HepG2 (cell line): ENCODE measurements at regions not wholly inside any gene's neighbourhood (a gene's known extent, or its start where the extent isn't known, plus 50 kb on each side); places are given as distances from the start of the nearest gene placed in this dataset.

Source experiments
- ATAC-seq: fragments of 200-7000 bp; cut with Tn5 transposase; 3 replicates; pipeline ENCODE4 v1.9.1; 2020; ENCODE audit warnings: mild to moderate bottlenecking, moderate library complexity
- BruUV-seq: library from RNA; stranded (reverse); fragments of 400-500 nt; replicated peaks from 2 replicates; lab custom pipeline; 2021; lab: Mats Ljungman, UMichigan
- CTCF ChIA-PET: fragments of 300-600 bp; formaldehyde crosslinking; extraction: SDS; loops from one replicate; lab custom pipeline; 2021; ENCODE audit warnings: low total read pairs, inconsistent platforms, low intra/inter-chr PET ratio; lab: Yijun Ruan, JAX
- POLR2A ChIA-PET: fragments of 350-600 bp; sonication (Branson Sonifier 250); formaldehyde crosslinking; loops from one replicate; lab custom pipeline; 2020; ENCODE audit warnings: antibody characterized with exemption, inconsistent platforms; lab: Yijun Ruan, JAX
- DNase-seq: peaks from one replicate; pipeline ENCODE4 v3.0.0-alpha.2; 2015; ENCODE audit warnings: low spot score
- FAIRE-seq: peaks from 3 replicates; lab custom pipeline; 2011; peaks lifted over from hg19 to GRCh38; lab: Jason Lieb, UNC
- H2AFZ ChIP-seq: one replicate; pipeline ENCODE4 v1.6.1; 2011; ENCODE audit warnings: low read length, inconsistent platforms
- H3K27ac ChIP-seq: fragments of 300-600 bp; 3 replicates; pipeline ENCODE4 v1.8.0; 2011; ENCODE audit warnings: mixed run types, mild to moderate bottlenecking, mixed read lengths, low read length, inconsistent platforms; ENCODE audit not compliant: insufficient read depth; ENCODE audit errors: extremely low read length
- H3K27me3 ChIP-seq, 2 experiments: fragments of 200-600 bp in 1 of 2; 2 replicates in 1 of 2; 3 replicates in 1 of 2; pipeline versions ENCODE4 v1.6.0 to v1.8.0; 2011; ENCODE audit warnings: low read length in 2 of 2, mild to moderate bottlenecking in 2 of 2, moderate library complexity in 2 of 2, inconsistent platforms in 1 of 2; ENCODE audit not compliant: insufficient read depth in 2 of 2, control insufficient read depth in 1 of 2
- H3K36me3 ChIP-seq, 2 experiments: fragments of 200-600 bp in 1 of 2; replicated peaks in 1 of 2; 2 replicates in 1 of 2; 3 replicates in 1 of 2; pipeline versions ENCODE4 v1.5.1 to v1.8.0; 2011; ENCODE audit warnings: low read length in 2 of 2, inconsistent platforms in 1 of 2; ENCODE audit not compliant: insufficient read depth in 2 of 2, control insufficient read depth in 1 of 2
- H3K4me1 ChIP-seq: 2 replicates; pipeline ENCODE4 v1.5.1; 2012; ENCODE audit warnings: low read length, inconsistent platforms; ENCODE audit not compliant: insufficient read depth
- H3K4me2 ChIP-seq: 2 replicates; pipeline ENCODE4 v1.6.0; 2011; ENCODE audit warnings: low read depth, low read length, inconsistent platforms
- H3K4me3 ChIP-seq, 3 experiments: fragments of 200-600 bp in 1 of 3; sonication (generic), shearing (Covaris generic) in 1 of 3; replicated peaks in 1 of 3; 2 replicates each; pipeline ENCODE4 v1.5.1; 2011 to 2016; ENCODE audit warnings: low read length in 3 of 3, inconsistent platforms in 2 of 3, low read depth in 2 of 3, mild to moderate bottlenecking in 2 of 3, control low read depth in 1 of 3, mixed read lengths in 1 of 3; ENCODE audit not compliant: insufficient read depth in 1 of 3
- H3K79me2 ChIP-seq: one replicate; pipeline ENCODE4 v1.6.1; 2011; ENCODE audit warnings: low read length, inconsistent platforms; ENCODE audit not compliant: insufficient read depth
- H3K9ac ChIP-seq: 2 replicates; pipeline ENCODE4 v1.6.0; 2011; ENCODE audit warnings: mild to moderate bottlenecking, low read depth, low read length, inconsistent platforms; ENCODE audit not compliant: insufficient read depth
- H3K9me3 ChIP-seq: 2 replicates; pipeline ENCODE4 v1.5.1; 2012; ENCODE audit warnings: mild to moderate bottlenecking, low read length
- H4K20me1 ChIP-seq: 2 replicates; pipeline ENCODE4 v1.6.0; 2011; ENCODE audit warnings: inconsistent platforms, mild to moderate bottlenecking, low read length, moderate library complexity; ENCODE audit not compliant: insufficient read depth
- BCL6 ChIP-seq: IDR thresholded peaks from 2 replicates; pipeline ENCODE4 v1.6.1; 2016; ENCODE audit warnings: missing genetic modification reagents, missing compliant biosample characterization
- CEBPG ChIP-seq: IDR thresholded peaks from 2 replicates; pipeline ENCODE4 v1.6.1; 2016
- CREM ChIP-seq, 2 experiments: sonication (generic) in 1 of 2; formaldehyde crosslinking in 1 of 2; IDR thresholded peaks; 2 replicates each; pipeline versions ENCODE4 v1.4.0 to v1.6.1; 2016 to 2020; ENCODE audit warnings: antibody characterized with exemption in 1 of 2, mild to moderate bottlenecking in 1 of 2, missing genetic modification reagents in 1 of 2
- GATAD2A ChIP-seq: IDR thresholded peaks from 2 replicates; pipeline ENCODE4 v1.6.1; 2016
- HDAC2 ChIP-seq: sonication (generic); formaldehyde crosslinking; IDR thresholded peaks from 2 replicates; pipeline ENCODE4 v1.4.0; 2020; ENCODE audit warnings: missing genetic modification reagents
- HNF4A ChIP-seq: sonication (generic); formaldehyde crosslinking; IDR thresholded peaks from 2 replicates; pipeline ENCODE4 v1.4.0; 2020; ENCODE audit warnings: missing genetic modification reagents
- SOX13 ChIP-seq, 3 experiments: fragments of 450-650 bp in 1 of 3; sonication (generic) in 1 of 3; formaldehyde crosslinking in 1 of 3; IDR thresholded peaks in 2 of 3; conservative IDR thresholded peaks in 1 of 3; 2 replicates each; pipeline versions ENCODE4 v1.5.0 to v1.6.1; 2016 to 2020; ENCODE audit warnings: antibody characterized with exemption in 1 of 3, mild to moderate bottlenecking in 1 of 3, missing compliant biosample characterization in 1 of 3, missing genetic modification reagents in 1 of 3, moderate library complexity in 1 of 3
- TCF7 ChIP-seq: sonication (generic); IDR thresholded peaks from 2 replicates; pipeline ENCODE4 v1.6.1; 2016; ENCODE audit warnings: antibody characterized with exemption, low read depth
- ZFY ChIP-seq: sonication (generic); formaldehyde crosslinking; IDR thresholded peaks from 2 replicates; pipeline ENCODE4 v1.4.0; 2020; ENCODE audit warnings: missing genetic modification reagents
- ZNF160 ChIP-seq: sonication (generic); formaldehyde crosslinking; IDR thresholded peaks from 2 replicates; pipeline ENCODE4 v1.8.0; 2022; ENCODE audit warnings: mild to moderate bottlenecking, inconsistent platforms, missing genetic modification reagents
- ZNF235 ChIP-seq: sonication (generic); formaldehyde crosslinking; IDR thresholded peaks from 2 replicates; pipeline ENCODE4 v1.8.1; 2023; ENCODE audit warnings: mild to moderate bottlenecking, missing genetic modification reagents, borderline replicate concordance
- ZNF292 ChIP-seq: sonication (generic); formaldehyde crosslinking; IDR thresholded peaks from 2 replicates; pipeline ENCODE4 v1.8.1; 2022; ENCODE audit warnings: mild to moderate bottlenecking, low read depth, missing genetic modification reagents, borderline replicate concordance
- WGBS: methylation state at CpG from one replicate; pipeline ENCODE4 v1.1.6; 2017; ENCODE audit warnings: low lambda C conversion rate; 5-methylcytosine and 5-hydroxymethylcytosine counted together
- in situ Hi-C: cut with HindIII; loops from 2 replicates; pipeline ENCODE4 v1.10.0; 2017; ENCODE audit warnings: low pct_unique_long_range_greater_than_20kb; ENCODE audit not compliant: extremely low pct_ligation_motif_present
- intact Hi-C: fragments of 100-400 bp; cut with micrococcal nuclease; formaldehyde crosslinking; loops from one replicate; pipeline ENCODE4 v1.10.0; 2022; ENCODE audit not compliant: unreplicated experiment
- TF ChIP-seq, protein P1 (sequence below): sonication (generic); formaldehyde crosslinking; IDR thresholded peaks from 2 replicates; pipeline ENCODE4 v1.5.1; 2020; ENCODE audit warnings: mild to moderate bottlenecking, missing genetic modification reagents, moderate library complexity
- TF ChIP-seq, protein P2 (sequence below): sonication (generic); formaldehyde crosslinking; IDR thresholded peaks from 2 replicates; pipeline ENCODE4 v1.5.0; 2020; ENCODE audit warnings: mild to moderate bottlenecking, missing genetic modification reagents

DNA sequence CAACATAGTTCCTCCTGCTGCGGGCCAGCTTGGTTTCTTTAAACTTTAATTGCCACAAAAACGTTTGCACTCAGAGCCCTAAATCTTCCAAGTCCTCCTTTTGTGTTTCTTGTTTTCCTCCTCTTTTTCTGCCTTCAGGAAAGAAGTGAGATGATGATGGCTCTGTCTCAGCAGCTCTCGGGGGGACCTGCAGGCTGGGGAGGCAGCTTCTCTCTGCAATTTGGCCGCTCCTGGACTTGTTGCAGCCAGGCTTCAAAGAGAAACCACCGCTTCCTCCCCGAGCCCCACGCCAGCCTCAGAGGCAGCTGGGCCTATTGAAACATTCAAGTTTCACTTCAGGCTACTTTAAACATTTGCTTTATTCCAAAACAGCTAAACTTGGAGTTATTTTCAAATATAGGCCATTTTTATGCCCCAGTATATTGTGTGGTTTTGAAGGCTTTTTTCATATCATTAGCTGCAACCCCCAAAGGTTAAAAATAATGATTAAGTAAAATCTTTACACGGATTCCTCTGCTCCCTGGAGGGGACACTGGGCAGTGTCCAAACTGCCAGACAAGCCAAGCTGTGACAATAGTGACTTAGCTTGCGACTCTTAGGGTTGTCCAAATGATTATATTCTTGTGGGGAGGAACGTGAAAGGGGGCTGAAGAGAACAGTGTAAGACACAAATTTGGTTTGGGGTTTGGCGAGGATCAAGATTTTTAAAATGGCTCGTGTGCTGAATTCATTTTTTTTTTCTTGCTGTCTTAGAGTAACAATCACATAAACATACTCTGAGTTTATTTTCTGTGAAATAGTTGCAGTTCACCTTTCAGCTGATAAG, 330.8 kb downstream of the DLEU7 start (continued):
- TF ChIP-seq, protein P1, sequence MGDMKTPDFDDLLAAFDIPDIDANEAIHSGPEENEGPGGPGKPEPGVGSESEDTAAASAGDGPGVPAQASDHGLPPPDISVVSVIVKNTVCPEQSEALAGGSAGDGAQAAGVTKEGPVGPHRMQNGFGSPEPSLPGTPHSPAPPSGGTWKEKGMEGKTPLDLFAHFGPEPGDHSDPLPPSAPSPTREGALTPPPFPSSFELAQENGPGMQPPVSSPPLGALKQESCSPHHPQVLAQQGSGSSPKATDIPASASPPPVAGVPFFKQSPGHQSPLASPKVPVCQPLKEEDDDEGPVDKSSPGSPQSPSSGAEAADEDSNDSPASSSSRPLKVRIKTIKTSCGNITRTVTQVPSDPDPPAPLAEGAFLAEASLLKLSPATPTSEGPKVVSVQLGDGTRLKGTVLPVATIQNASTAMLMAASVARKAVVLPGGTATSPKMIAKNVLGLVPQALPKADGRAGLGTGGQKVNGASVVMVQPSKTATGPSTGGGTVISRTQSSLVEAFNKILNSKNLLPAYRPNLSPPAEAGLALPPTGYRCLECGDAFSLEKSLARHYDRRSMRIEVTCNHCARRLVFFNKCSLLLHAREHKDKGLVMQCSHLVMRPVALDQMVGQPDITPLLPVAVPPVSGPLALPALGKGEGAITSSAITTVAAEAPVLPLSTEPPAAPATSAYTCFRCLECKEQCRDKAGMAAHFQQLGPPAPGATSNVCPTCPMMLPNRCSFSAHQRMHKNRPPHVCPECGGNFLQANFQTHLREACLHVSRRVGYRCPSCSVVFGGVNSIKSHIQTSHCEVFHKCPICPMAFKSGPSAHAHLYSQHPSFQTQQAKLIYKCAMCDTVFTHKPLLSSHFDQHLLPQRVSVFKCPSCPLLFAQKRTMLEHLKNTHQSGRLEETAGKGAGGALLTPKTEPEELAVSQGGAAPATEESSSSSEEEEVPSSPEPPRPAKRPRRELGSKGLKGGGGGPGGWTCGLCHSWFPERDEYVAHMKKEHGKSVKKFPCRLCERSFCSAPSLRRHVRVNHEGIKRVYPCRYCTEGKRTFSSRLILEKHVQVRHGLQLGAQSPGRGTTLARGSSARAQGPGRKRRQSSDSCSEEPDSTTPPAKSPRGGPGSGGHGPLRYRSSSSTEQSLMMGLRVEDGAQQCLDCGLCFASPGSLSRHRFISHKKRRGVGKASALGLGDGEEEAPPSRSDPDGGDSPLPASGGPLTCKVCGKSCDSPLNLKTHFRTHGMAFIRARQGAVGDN: peak; percentile 47
- TF ChIP-seq TCF7: peak; percentile 74; the same call in 1 of the 2 replicates
- TF ChIP-seq ZFY (CRISPR knock-in tag): peak; percentile 28; the same call in 1 of the 2 replicates

DNA sequence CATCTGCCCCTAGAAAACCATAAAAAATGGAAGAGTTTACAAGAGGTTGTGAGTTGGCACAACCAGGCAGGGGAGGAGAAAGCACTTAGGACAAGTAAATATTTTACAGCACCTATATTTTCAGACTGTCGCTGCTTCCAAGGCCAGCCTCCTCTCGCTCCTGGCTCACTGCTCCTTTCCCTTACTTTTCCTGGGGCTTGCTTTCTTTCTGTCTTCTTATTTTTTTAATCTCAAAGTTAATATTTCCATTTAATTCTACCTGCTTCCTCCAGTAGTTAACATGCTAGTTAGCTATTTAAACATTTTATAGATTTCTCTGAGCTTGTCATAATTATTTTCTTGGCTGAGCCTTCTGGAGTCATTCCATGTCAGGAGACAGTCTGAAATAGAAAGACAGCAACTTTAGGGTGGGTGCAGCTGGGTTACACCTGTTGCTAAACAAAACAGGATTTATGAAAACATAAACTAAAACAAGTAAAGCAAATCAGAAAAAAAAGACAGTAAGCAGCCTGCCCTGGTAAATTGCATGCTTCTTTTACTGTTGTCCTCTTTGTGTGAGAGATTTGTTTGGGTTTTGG, 330.1 kb downstream of the DLEU7 start:
- intact Hi-C loops: loop anchor here (1.0 to 5.0 kb wide), 2 partner anchors 399 to 431 kb away; no protein-coding TSS in a partner anchor
- Histone ChIP-seq H3K9me3 (no peaks in the 10 kb centered on the region), H3K4me3 (peak overlapping the region; percentile 36 to 71 (median 62)), H2AFZ (no peak overlapping the region), H3K36me3 (no peaks in the 10 kb centered on the region), H3K9ac (peak overlapping the region; percentile 55; the same call in 1 of the 2 replicates), H3K4me2 (peak overlapping the region; percentile 85), H4K20me1 (no peaks in the 10 kb centered on the region), H3K79me2 (no peaks in the 10 kb centered on the region), H3K4me1 (peaks cover 68% of the 10 kb centered on the region), H3K27me3 (no peaks in the 10 kb centered on the region), H3K27ac (peak overlapping the region; percentile 76)
- BruUV-seq: no TSS peak
- ATAC-seq (peak; percentile 83), DNase-seq (peak; percentile 43), FAIRE-seq (peak; percentile 66)
- in situ Hi-C loops: no loop called here
- POLR2A ChIA-PET: no interaction called here
- CTCF ChIA-PET: interaction anchor here (0.7 kb wide), 1 partner anchor 429 kb away, joined by 3 read pairs; no protein-coding TSS in a partner anchor
- WGBS: 3% methylated on average over 2 of the region's 2 CpGs
- TF ChIP-seq, protein P2, sequence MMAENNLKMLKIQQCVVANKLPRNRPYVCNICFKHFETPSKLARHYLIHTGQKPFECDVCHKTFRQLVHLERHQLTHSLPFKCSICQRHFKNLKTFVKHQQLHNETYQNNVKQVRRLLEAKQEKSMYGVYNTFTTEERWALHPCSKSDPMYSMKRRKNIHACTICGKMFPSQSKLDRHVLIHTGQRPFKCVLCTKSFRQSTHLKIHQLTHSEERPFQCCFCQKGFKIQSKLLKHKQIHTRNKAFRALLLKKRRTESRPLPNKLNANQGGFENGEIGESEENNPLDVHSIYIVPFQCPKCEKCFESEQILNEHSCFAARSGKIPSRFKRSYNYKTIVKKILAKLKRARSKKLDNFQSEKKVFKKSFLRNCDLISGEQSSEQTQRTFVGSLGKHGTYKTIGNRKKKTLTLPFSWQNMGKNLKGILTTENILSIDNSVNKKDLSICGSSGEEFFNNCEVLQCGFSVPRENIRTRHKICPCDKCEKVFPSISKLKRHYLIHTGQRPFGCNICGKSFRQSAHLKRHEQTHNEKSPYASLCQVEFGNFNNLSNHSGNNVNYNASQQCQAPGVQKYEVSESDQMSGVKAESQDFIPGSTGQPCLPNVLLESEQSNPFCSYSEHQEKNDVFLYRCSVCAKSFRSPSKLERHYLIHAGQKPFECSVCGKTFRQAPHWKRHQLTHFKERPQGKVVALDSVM (CRISPR knock-in tag): no peak
- TF ChIP-seq ZNF292 (CRISPR knock-in tag) (peak; percentile 33; the same call in 1 of the 2 replicates), ZNF160 (no peak), SOX13 (IDR thresholded peaks at IDR 0.05) (no peak), SOX13 (CRISPR knock-in tag; conservative IDR thresholded peaks at IDR 0.05 in 1 of 2, IDR thresholded peaks at IDR 0.05 in 1 of 2) (peak in 1 of 2 experiments; percentile 45; a peak in 2 of 4 replicates), HNF4A (CRISPR knock-in tag) (peak; percentile 11; the same call in 1 of the 2 replicates), ZNF235 (CRISPR knock-in tag) (no peak), CREM (IDR thresholded peaks at IDR 0.05) (0 out of 2 replicates have a peak, but pooled peaks have one; percentile 13), CREM (CRISPR knock-in tag; IDR thresholded peaks at IDR 0.05) (no peak), CEBPG (CRISPR knock-in tag) (no peak), GATAD2A (CRISPR knock-in tag) (peak; percentile 40), BCL6 (0 out of 2 replicates have a peak, but pooled peaks have one; percentile 22), HDAC2 (CRISPR knock-in tag) (0 out of 2 replicates have a peak, but pooled peaks have one; percentile 18)
